Neural cell (in vitro differentiated cells): ENCODE measurements at regions not wholly inside any gene's neighbourhood (a gene's known extent, or its start where the extent isn't known, plus 50 kb on each side); places are given as distances from the start of the nearest gene placed in this dataset.

Experiments
- H2AFZ ChIP-seq: fragments of 200-600, 300-800 bp; sonication (generic), shearing (Covaris generic); 2 replicates; pipeline ENCODE4 v1.6.0; 2014; ENCODE audit warnings: low read depth, mild to moderate bottlenecking, antibody characterized with exemption, low read length, moderate library complexity
- H3F3A ChIP-seq: fragments of 200-600 bp; shearing (Covaris generic); 2 replicates; pipeline ENCODE4 v1.6.1; 2016; ENCODE audit warnings: mild to moderate bottlenecking, moderate library complexity, mixed read lengths, antibody characterized with exemption, low read length; ENCODE audit not compliant: insufficient read depth, poor library complexity, severe bottlenecking
- H3K27ac ChIP-seq: fragments of 200-600, 300-800 bp; sonication (generic), shearing (Covaris generic); 2 replicates; pipeline ENCODE4 v1.5.1; 2014; ENCODE audit warnings: mild to moderate bottlenecking, low read length, moderate library complexity
- H3K27me3 ChIP-seq: fragments of 300-800, 200-600 bp; sonication (generic), shearing (Covaris generic); 2 replicates; pipeline ENCODE4 v1.6.0; 2014; ENCODE audit warnings: mild to moderate bottlenecking, low read depth, low read length, moderate library complexity; ENCODE audit not compliant: insufficient read depth
- H3K36me3 ChIP-seq: fragments of 300-800, 200-600 bp; sonication (generic), shearing (Covaris generic); 2 replicates; pipeline ENCODE4 v1.5.1; 2014; ENCODE audit warnings: mild to moderate bottlenecking, antibody characterized with exemption, low read length, moderate library complexity; ENCODE audit not compliant: insufficient read depth
- H3K4me2 ChIP-seq: fragments of 300-800, 200-600 bp; sonication (generic), shearing (Covaris generic); 2 replicates; pipeline ENCODE4 v1.6.0; 2014; ENCODE audit warnings: mild to moderate bottlenecking, low read length
- H3K4me3 ChIP-seq: fragments of 300-800, 200-600 bp; sonication (generic), shearing (Covaris generic); 2 replicates; pipeline ENCODE4 v1.5.1; 2014; ENCODE audit warnings: mild to moderate bottlenecking, low read length, moderate library complexity
- H3K79me2 ChIP-seq: fragments of 200-600 bp; shearing (Covaris generic); replicated peaks from 2 replicates; pipeline ENCODE4 v1.6.0; 2014; ENCODE audit warnings: mild to moderate bottlenecking, low read length, moderate library complexity; ENCODE audit not compliant: insufficient read depth
- H3K9ac ChIP-seq: fragments of 300-800, 200-600 bp; sonication (generic), shearing (Covaris generic); 2 replicates; pipeline ENCODE4 v1.6.1; 2016; ENCODE audit warnings: mild to moderate bottlenecking, low read length, mixed read lengths
- H3K9me2 ChIP-seq: fragments of 200-600 bp; shearing (Covaris generic); 2 replicates; pipeline ENCODE4 v1.6.1; 2016; ENCODE audit warnings: mild to moderate bottlenecking, low read length, mixed read lengths; ENCODE audit not compliant: insufficient read depth
- H3K9me3 ChIP-seq: fragments of 200-600, 300-800 bp; sonication (generic), shearing (Covaris generic); 2 replicates; pipeline ENCODE4 v1.6.1; 2016; ENCODE audit warnings: mild to moderate bottlenecking, mixed run types, low read length, moderate library complexity, mixed read lengths
- H4K20me1 ChIP-seq: fragments of 200-600 bp; shearing (Covaris generic); 2 replicates; pipeline ENCODE4 v1.6.1; 2016; ENCODE audit warnings: mild to moderate bottlenecking, mixed run types; ENCODE audit not compliant: insufficient read depth
- CTCF ChIP-seq: fragments of 450-650 bp; IDR thresholded peaks from 2 replicates; pipeline ENCODE4 v1.5.1; 2014; ENCODE audit warnings: antibody characterized with exemption, mild to moderate bottlenecking, moderate library complexity; ENCODE audit not compliant: poor library complexity, severe bottlenecking
- EP300 ChIP-seq: fragments of 450-650 bp; conservative IDR thresholded peaks from 2 replicates; pipeline ENCODE4 v1.6.1; 2014; ENCODE audit warnings: antibody characterized with exemption, mild to moderate bottlenecking, moderate library complexity; ENCODE audit not compliant: poor library complexity, severe bottlenecking
- EZH2 ChIP-seq: fragments of 200-600, 300-800 bp; shearing (Covaris generic), sonication (generic); IDR thresholded peaks from 2 replicates; pipeline ENCODE4 v1.6.1; 2014; ENCODE audit warnings: antibody characterized with exemption, low read length, borderline replicate concordance, mild to moderate bottlenecking; ENCODE audit not compliant: insufficient read depth, poor library complexity, severe bottlenecking
- MXI1 ChIP-seq: fragments of 450-650 bp; conservative IDR thresholded peaks from 2 replicates; pipeline ENCODE4 v1.6.1; 2014; ENCODE audit warnings: antibody characterized with exemption, mild to moderate bottlenecking; ENCODE audit not compliant: poor library complexity, severe bottlenecking
- POLR2AphosphoS5 ChIP-seq: IDR thresholded peaks from 2 replicates; pipeline ENCODE4 v1.6.1; 2012
- RAD21 ChIP-seq: fragments of 450-650 bp; conservative IDR thresholded peaks from 2 replicates; pipeline ENCODE4 v1.6.1; 2014; ENCODE audit warnings: antibody characterized with exemption, mild to moderate bottlenecking, moderate library complexity
- REST ChIP-seq: IDR thresholded peaks from 2 replicates; pipeline ENCODE4 v1.6.1; 2012; ENCODE audit warnings: borderline replicate concordance
- SMC3 ChIP-seq: fragments of 450-650 bp; conservative IDR thresholded peaks from 2 replicates; pipeline ENCODE4 v1.6.1; 2014; ENCODE audit warnings: antibody characterized with exemption, mild to moderate bottlenecking, moderate library complexity; ENCODE audit not compliant: poor library complexity
- TAF1 ChIP-seq: IDR thresholded peaks from 2 replicates; pipeline ENCODE4 v1.6.1; 2012; ENCODE audit warnings: low read depth

- Histone ChIP-seq H3K79me2 (no peaks in the 10 kb centered on the region), H3K9ac (no peak overlapping the region), H3K27me3 (no peaks in the 10 kb centered on the region), H2AFZ (no peak overlapping the region), H3K36me3 (no peaks in the 10 kb centered on the region), H4K20me1 (no peaks in the 10 kb centered on the region), H3K9me2 (no peaks in the 10 kb centered on the region), H3K4me3 (no peak overlapping the region), H3K9me3 (no peaks in the 10 kb centered on the region), H3K27ac (no peak overlapping the region), H3K4me2 (no peak overlapping the region), H3F3A (no peaks in the 10 kb centered on the region)
- TF ChIP-seq RAD21 = no peak
- no peak for TF ChIP-seq CTCF
- no peak for TF ChIP-seq EZH2
- no peak for TF ChIP-seq EP300
- no peak for TF ChIP-seq SMC3
- no peak for TF ChIP-seq POLR2AphosphoS5
- TF ChIP-seq TAF1 = no peak
- no peak for TF ChIP-seq REST
- TF ChIP-seq MXI1 = no peak
Observed at GRCh38 chr3:18828637-18829036, 319.7 kb upstream of the KCNH8 start.

GRCh38 chr3:18827664-18828063, 320.6 kb upstream of the KCNH8 start:
- Histone ChIP-seq H3K27ac (no peak overlapping the region), H4K20me1 (no peaks in the 10 kb centered on the region), H3K9me2 (no peaks in the 10 kb centered on the region), H3K27me3 (no peaks in the 10 kb centered on the region), H3F3A (no peaks in the 10 kb centered on the region), H3K4me2 (no peak overlapping the region), H3K4me3 (no peak overlapping the region), H3K36me3 (no peaks in the 10 kb centered on the region), H2AFZ (no peak overlapping the region), H3K79me2 (no peaks in the 10 kb centered on the region), H3K9me3 (no peaks in the 10 kb centered on the region), H3K9ac (no peak overlapping the region)
- TF ChIP-seq CTCF = no peak
- TF ChIP-seq REST = no peak
- no peak for TF ChIP-seq POLR2AphosphoS5
